BLaER1 (cell line): ENCODE measurements at regions not wholly inside any gene's neighbourhood (a gene's known extent, or its start where the extent isn't known, plus 50 kb on each side); places are given as distances from the start of the nearest gene placed in this dataset.
A peak's percentile ranks its signal among the peaks of the same experiment; 100 is the strongest.
"Not testable (repeated sequence)": the region's sequence is repeated elsewhere in the genome, so short reads cannot be mapped to it uniquely, and the experiment has no call there.

Experiments used
- H3K27ac ChIP-seq: shearing (Covaris generic); formaldehyde crosslinking; 2 replicates; pipeline ENCODE4 v1.8.1; 2022
- H3K27me3 ChIP-seq: shearing (Covaris generic); formaldehyde crosslinking; 2 replicates; pipeline ENCODE4 v1.8.1; 2022
- H3K36me3 ChIP-seq: shearing (Covaris generic); formaldehyde crosslinking; 2 replicates; pipeline ENCODE4 v1.8.1; 2022
- H3K4me1 ChIP-seq: shearing (Covaris generic); formaldehyde crosslinking; 2 replicates; pipeline ENCODE4 v1.8.1; 2022
- H3K4me2 ChIP-seq: shearing (Covaris generic); formaldehyde crosslinking; 2 replicates; pipeline ENCODE4 v1.8.1; 2022
- H3K4me3 ChIP-seq: shearing (Covaris generic); formaldehyde crosslinking; 2 replicates; pipeline ENCODE4 v1.8.1; 2022
- H3K9ac ChIP-seq: shearing (Covaris generic); formaldehyde crosslinking; 2 replicates; pipeline ENCODE4 v1.8.1; 2022
- H3K9me3 ChIP-seq: shearing (Covaris generic); formaldehyde crosslinking; 2 replicates; pipeline ENCODE4 v1.8.1; 2022
- H4K20me1 ChIP-seq: shearing (Covaris generic); formaldehyde crosslinking; 2 replicates; pipeline ENCODE4 v1.8.1; 2022
- Cebpa-rat ChIP-seq: shearing (Covaris generic); IDR thresholded peaks from 2 replicates; pipeline ENCODE4 v1.8.1; 2022

- Histone ChIP-seq H3K9ac (no peak overlapping the region), H3K4me1 (no peaks in the 10 kb centered on the region), H3K9me3 (no peaks in the 10 kb centered on the region), H3K4me2 (no peak overlapping the region), H3K36me3 (no peaks in the 10 kb centered on the region), H3K27me3 (no peaks in the 10 kb centered on the region), H3K27ac (no peak overlapping the region), H4K20me1 (no peaks in the 10 kb centered on the region), H3K4me3 (no peak overlapping the region)
- no peak; the same call in 1 of the 2 replicates for TF ChIP-seq Cebpa-rat
These were observed 273.3 kb downstream of the MDFIC start for GRCh38 chr7:115195208-115195607.

DNA sequence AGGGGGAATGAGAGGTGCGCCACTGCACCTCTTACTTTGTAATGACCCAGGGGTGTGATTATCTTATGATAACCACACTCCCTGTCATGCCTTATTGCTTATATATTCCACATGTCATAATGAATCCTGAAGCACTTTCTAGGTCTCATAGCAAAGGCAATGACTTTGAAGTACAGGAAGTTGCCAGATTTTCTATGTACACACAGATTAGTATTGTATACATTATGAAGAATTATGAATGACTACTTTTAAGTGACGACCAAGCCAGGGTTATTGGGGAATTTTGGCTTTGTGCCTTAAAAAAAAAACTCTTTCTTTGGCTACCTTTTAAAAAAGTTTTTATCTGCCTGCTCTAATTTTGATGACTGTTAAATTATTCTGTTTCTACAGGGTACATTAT lies 269.6 kb downstream of the MDFIC start:
- Histone ChIP-seq H3K9me3 (no peaks in the 10 kb centered on the region), H3K4me2 (no peak overlapping the region), H3K9ac (no peak overlapping the region), H4K20me1 (no peaks in the 10 kb centered on the region), H3K4me1 (no peaks in the 10 kb centered on the region), H3K4me3 (no peak overlapping the region), H3K36me3 (no peaks in the 10 kb centered on the region), H3K27ac (no peak overlapping the region), H3K27me3 (no peaks in the 10 kb centered on the region)
- TF ChIP-seq Cebpa-rat, result no peak

GRCh38 chr7:115183431-115184057 lies 261.6 kb downstream of the MDFIC start:
- Histone ChIP-seq H3K9me3 (no peaks in the 10 kb centered on the region), H3K4me3 (no peak overlapping the region), H3K27me3 (no peaks in the 10 kb centered on the region), H4K20me1 (no peaks in the 10 kb centered on the region), H3K27ac (no peak overlapping the region), H3K4me2 (peak overlapping the region; percentile 77), H3K4me1 (peaks cover 38% of the 10 kb centered on the region), H3K9ac (no peak overlapping the region), H3K36me3 (no peaks in the 10 kb centered on the region)
- no peak for TF ChIP-seq Cebpa-rat

- peaks cover 38% of the 10 kb centered on the region for H3K4me1 ChIP-seq
- no peaks in the 10 kb centered on the region for H3K9me3 ChIP-seq
- H3K9ac ChIP-seq, result no peak overlapping the region
- H4K20me1 ChIP-seq, result no peaks in the 10 kb centered on the region
- TF ChIP-seq Cebpa-rat, result no peak
- H3K27ac ChIP-seq, result no peak overlapping the region
- H3K4me3 ChIP-seq, result no peak overlapping the region
- H3K4me2 ChIP-seq, result peak overlapping the region; percentile 68
- H3K27me3 ChIP-seq, result no peaks in the 10 kb centered on the region
- no peaks in the 10 kb centered on the region for H3K36me3 ChIP-seq
These were observed 256.9 kb downstream of the MDFIC start for GRCh38 chr7:115178835-115179234.

DNA sequence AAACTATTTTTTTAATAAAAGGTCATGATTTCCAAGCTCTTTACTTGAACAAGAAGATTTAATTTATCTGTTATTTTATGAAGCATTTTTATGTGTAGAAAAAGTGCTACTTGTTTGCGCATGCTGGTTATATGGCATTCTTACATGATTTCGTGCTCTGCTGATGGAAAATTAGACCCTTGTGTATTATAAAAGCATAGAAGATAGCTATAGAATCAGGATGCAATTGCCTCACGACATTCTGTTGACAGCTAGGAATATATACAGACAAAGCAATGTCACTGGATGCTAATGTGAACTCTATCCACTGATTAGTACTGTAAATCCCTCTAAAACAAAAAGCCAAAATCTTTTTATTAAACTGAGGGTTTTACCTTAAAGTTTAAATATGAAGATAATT lies 255.9 kb downstream of the MDFIC start:
- H3K4me3 ChIP-seq, result no peak overlapping the region
- H4K20me1 ChIP-seq, result no peaks in the 10 kb centered on the region
- H3K36me3 ChIP-seq, result no peaks in the 10 kb centered on the region
- H3K9ac ChIP-seq, result no peak overlapping the region
- H3K4me1 ChIP-seq, result peaks cover 28% of the 10 kb centered on the region
- TF ChIP-seq Cebpa-rat, result no peak
- H3K27me3 ChIP-seq, result no peaks in the 10 kb centered on the region
- H3K27ac ChIP-seq, result no peak overlapping the region
- no peak overlapping the region for H3K4me2 ChIP-seq
- H3K9me3 ChIP-seq, result no peaks in the 10 kb centered on the region

DNA sequence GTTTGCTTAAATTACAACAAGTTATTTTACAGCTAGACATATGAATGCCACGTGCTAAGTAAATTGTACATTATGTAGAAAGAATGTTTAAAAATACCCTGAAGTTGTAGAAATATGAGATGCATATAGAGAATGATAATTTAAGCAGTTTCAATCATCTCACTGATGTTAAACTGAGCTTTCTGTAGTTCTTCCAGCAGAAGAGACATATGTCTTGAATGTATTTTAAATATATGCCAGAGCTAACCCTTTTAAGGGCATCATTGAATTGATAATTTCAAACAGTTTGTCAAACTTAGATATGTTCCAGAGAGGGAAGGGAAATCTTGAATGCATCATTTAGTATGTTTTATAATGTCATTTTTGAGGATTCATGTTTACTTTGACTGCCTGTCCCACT lies 255.2 kb downstream of the MDFIC start:
- no peak for TF ChIP-seq Cebpa-rat
- Histone ChIP-seq H3K4me2 (no peak overlapping the region), H3K27me3 (no peaks in the 10 kb centered on the region), H3K4me3 (no peak overlapping the region), H3K9ac (no peak overlapping the region), H4K20me1 (no peaks in the 10 kb centered on the region), H3K27ac (no peak overlapping the region), H3K9me3 (no peaks in the 10 kb centered on the region), H3K4me1 (peaks cover 21% of the 10 kb centered on the region), H3K36me3 (no peaks in the 10 kb centered on the region)

GRCh38 chr7:115172397-115172796 lies 250.5 kb downstream of the MDFIC start:
- not testable (repeated sequence) for H3K4me2 ChIP-seq, H3K4me1 ChIP-seq, H3K4me3 ChIP-seq, H3K9ac ChIP-seq, H3K27me3 ChIP-seq, H3K36me3 ChIP-seq, H3K9me3 ChIP-seq, H4K20me1 ChIP-seq, H3K27ac ChIP-seq

DNA sequence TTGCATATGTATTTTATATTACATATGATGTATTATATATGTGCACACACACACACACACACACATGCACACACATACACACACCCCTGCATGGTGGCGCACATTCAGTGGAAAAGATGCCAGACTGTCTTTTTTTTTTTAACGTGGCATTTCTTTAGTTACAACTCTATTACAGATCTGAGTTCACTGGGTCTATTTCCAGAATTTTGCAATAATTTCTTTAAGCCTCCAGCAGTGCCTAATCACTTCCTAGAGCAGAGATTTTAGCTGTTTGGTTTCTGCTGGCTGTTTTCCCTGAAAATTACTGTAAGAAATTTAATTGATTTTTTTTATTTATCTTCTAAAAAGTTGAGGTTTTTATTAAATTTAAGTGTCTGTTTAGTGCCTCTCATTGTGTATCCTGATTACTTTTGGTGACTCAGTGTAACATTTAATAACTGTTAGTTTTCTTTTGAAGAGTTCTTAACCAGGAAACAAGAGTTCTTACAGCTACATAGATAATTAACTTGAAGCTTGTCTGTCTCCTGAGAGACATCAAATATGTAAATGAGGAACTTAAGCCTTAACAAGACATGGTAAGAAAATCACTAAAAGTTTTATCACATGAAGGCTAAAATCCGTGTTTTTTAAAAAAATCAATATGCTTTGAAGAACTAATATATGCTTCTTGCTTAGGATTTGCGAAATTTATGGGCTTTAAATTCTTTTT lies 232.0 kb downstream of the MDFIC start:
- TF ChIP-seq Cebpa-rat, result no peak
- H3K4me2 ChIP-seq, result no peak overlapping the region
- H3K4me3 ChIP-seq, result no peak overlapping the region
- H3K4me1 ChIP-seq, result no peaks in the 10 kb centered on the region
- no peaks in the 10 kb centered on the region for H3K9me3 ChIP-seq
- no peaks in the 10 kb centered on the region for H4K20me1 ChIP-seq
- H3K36me3 ChIP-seq, result no peaks in the 10 kb centered on the region
- no peaks in the 10 kb centered on the region for H3K27me3 ChIP-seq
- no peak overlapping the region for H3K9ac ChIP-seq
- H3K27ac ChIP-seq, result no peak overlapping the region

- no peaks in the 10 kb centered on the region for H3K9me3 ChIP-seq
- no peak overlapping the region for H3K4me2 ChIP-seq
- H3K36me3 ChIP-seq, result no peaks in the 10 kb centered on the region
- no peak overlapping the region for H3K27ac ChIP-seq
- no peaks in the 10 kb centered on the region for H3K27me3 ChIP-seq
- no peak overlapping the region for H3K4me3 ChIP-seq
- no peak overlapping the region for H3K9ac ChIP-seq
- H3K4me1 ChIP-seq, result no peaks in the 10 kb centered on the region
- no peak for TF ChIP-seq Cebpa-rat
- H4K20me1 ChIP-seq, result no peaks in the 10 kb centered on the region
These were observed 231.3 kb downstream of the MDFIC start for GRCh38 chr7:115153176-115153575.

DNA sequence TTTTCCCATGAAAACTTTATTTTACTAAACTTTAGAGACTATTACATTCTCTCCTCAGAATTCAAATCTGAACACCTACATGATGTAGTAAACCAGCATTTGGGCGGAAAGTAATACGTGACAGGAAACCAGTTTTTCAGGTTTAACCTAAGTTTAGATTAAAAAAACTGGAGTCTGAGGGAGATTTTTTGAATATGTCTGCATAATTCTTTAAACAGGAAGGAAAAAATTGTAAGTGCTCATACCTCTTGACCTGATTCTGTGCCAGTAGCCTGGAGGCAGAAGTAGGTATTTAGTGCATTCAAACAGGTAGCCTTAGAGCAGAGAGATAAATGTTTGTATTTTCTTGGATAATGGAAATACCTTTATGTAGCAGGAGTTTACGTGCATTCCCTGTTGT lies 224.3 kb downstream of the MDFIC start:
- Histone ChIP-seq H3K9me3 (no peaks in the 10 kb centered on the region), H4K20me1 (no peaks in the 10 kb centered on the region), H3K36me3 (no peaks in the 10 kb centered on the region), H3K27me3 (no peaks in the 10 kb centered on the region), H3K9ac (no peak overlapping the region), H3K4me2 (no peak overlapping the region), H3K27ac (no peak overlapping the region), H3K4me3 (no peak overlapping the region), H3K4me1 (no peaks in the 10 kb centered on the region)
- no peak for TF ChIP-seq Cebpa-rat
